CD4-positive, alpha-beta T cell (primary cell): ENCODE measurements at regions not wholly inside any gene's neighbourhood (a gene's known extent, or its start where the extent isn't known, plus 50 kb on each side); places are given as distances from the start of the nearest gene placed in this dataset.
A peak's percentile ranks its signal among the peaks of the same experiment; 100 is the strongest.

Experiments
- ATAC-seq: fragments of 200-7000 bp; cut with Tn5 transposase; one replicate; pipeline ENCODE4 v1.10.0; 2022; ENCODE audit warnings: mild to moderate bottlenecking; ENCODE audit not compliant: poor library complexity
- CTCF ChIA-PET: fragments of 350-600 bp; sonication (Branson Sonifier 250); formaldehyde crosslinking; loops from one replicate; lab custom pipeline; 2021; ENCODE audit warnings: antibody characterized with exemption, inconsistent platforms; lab: Charles Lee
- POLR2A ChIA-PET: fragments of 350-600 bp; sonication (Branson Sonifier 250); formaldehyde crosslinking; loops from one replicate; lab custom pipeline; 2021; ENCODE audit warnings: antibody characterized with exemption, inconsistent platforms; lab: Charles Lee
- DNase-seq, 14 experiments: peaks; one replicate each; pipeline ENCODE4 v3.0.0-alpha.2; 2013 to 2020; ENCODE audit warnings: mixed read lengths in 2 of 14
- H3K27ac ChIP-seq, 2 donors: one replicate each; pipeline versions ENCODE4 v1.5.1 to v1.7.0; 2013; ENCODE audit warnings: low read length in 2 of 2, low read depth in 1 of 2, mild to moderate bottlenecking in 1 of 2
- H3K27me3 ChIP-seq, 2 experiments: 1 replicate in 1 of 2; 2 replicates in 1 of 2; pipeline versions ENCODE4 v1.6.1 to v1.7.0; 2013; ENCODE audit warnings: low read length in 2 of 2, control low read depth in 1 of 2, mild to moderate bottlenecking in 1 of 2, moderate library complexity in 1 of 2; ENCODE audit not compliant: insufficient read depth in 2 of 2, control insufficient read depth in 1 of 2
- H3K36me3 ChIP-seq: one replicate; pipeline ENCODE4 v1.6.1; 2013; ENCODE audit warnings: low read length, control low read depth; ENCODE audit not compliant: insufficient read depth
- H3K4me1 ChIP-seq: one replicate; pipeline ENCODE4 v1.6.1; 2013; ENCODE audit warnings: low read length, control low read depth; ENCODE audit not compliant: insufficient read depth
- H3K4me3 ChIP-seq: one replicate; pipeline ENCODE4 v1.5.1; 2013; ENCODE audit warnings: mild to moderate bottlenecking, low read length, moderate library complexity
- H3K9me3 ChIP-seq, 2 experiments: 1 replicate in 1 of 2; 2 replicates in 1 of 2; pipeline versions ENCODE4 v1.6.1 to v1.7.0; 2013; ENCODE audit warnings: low read length in 2 of 2, mild to moderate bottlenecking in 2 of 2, control low read depth in 1 of 2, moderate library complexity in 1 of 2; ENCODE audit not compliant: control insufficient read depth in 1 of 2, insufficient read depth in 1 of 2
- H3K27ac Mint-ChIP-seq: one replicate; pipeline ENCODE4 v1.8.0; 2020; ENCODE audit warnings: mixed read lengths
- H3K27me3 Mint-ChIP-seq: one replicate; pipeline ENCODE4 v1.8.0; 2021; ENCODE audit warnings: mixed read lengths
- H3K36me3 Mint-ChIP-seq: one replicate; pipeline ENCODE4 v1.8.0; 2021; ENCODE audit warnings: low read depth, mixed read lengths
- H3K4me1 Mint-ChIP-seq: one replicate; pipeline ENCODE4 v1.8.0; 2021; ENCODE audit warnings: low read depth, mixed read lengths
- H3K4me3 Mint-ChIP-seq: one replicate; pipeline ENCODE4 v1.8.0; 2020; ENCODE audit warnings: mild to moderate bottlenecking, mixed read lengths
- H3K9me3 Mint-ChIP-seq: one replicate; pipeline ENCODE4 v1.8.0; 2020; ENCODE audit warnings: mixed read lengths
- CTCF ChIP-seq: fragments of 200-600 bp; IDR thresholded peaks from one replicate; pipeline ENCODE4 v1.8.0; 2022; ENCODE audit warnings: antibody characterized with exemption, mild to moderate bottlenecking
- intact Hi-C, 2 experiments: fragments of 100-400 bp; cut with DNase I in 1 of 2; cut with micrococcal nuclease in 1 of 2; formaldehyde crosslinking; loops; one replicate each; pipeline versions ENCODE4 v1.15.1 to v1.9.0; 2023 to 2025; cut with DNase I, micrococcal nuclease

GRCh38 chr6:33903579-33903978 lies 99.8 kb upstream of the MLN start:
- intact Hi-C loops = loop anchor here (5.0 to 10.0 kb wide), 3 partner anchors 51 to 119 kb away; partner anchors contain the start of gene LEMD2 (in 1 of the 2)
- Mint-ChIP-seq H3K4me3 (peak overlapping the region; percentile 43), H3K9me3 (no peaks in the 10 kb centered on the region), H3K36me3 (no peaks in the 10 kb centered on the region), H3K27ac (peak overlapping the region; percentile 85), H3K4me1 (peaks cover 77% of the 10 kb centered on the region), H3K27me3 (no peaks in the 10 kb centered on the region)
- no peak for TF ChIP-seq CTCF
- no peak for DNase-seq
- Histone ChIP-seq H3K4me1 (peaks cover 64% of the 10 kb centered on the region), H3K36me3 (no peaks in the 10 kb centered on the region), H3K9me3 (no peaks in the 10 kb centered on the region), H3K4me3 (no peak overlapping the region), H3K27ac (peak overlapping the region; percentile 62 to 72), H3K27me3 (no peaks in the 10 kb centered on the region)
- POLR2A ChIA-PET = interaction anchor here (1.3 to 2.0 kb wide), 5 partner anchors 10 to 116 kb away, joined by 5 to 29 read pairs (median 9); partner anchors contain the start of gene LEMD2
- no peak for ATAC-seq
- CTCF ChIA-PET = no interaction called here

- Histone ChIP-seq H3K4me1 (peaks cover 55% of the 10 kb centered on the region), H3K4me3 (no peak overlapping the region), H3K27ac (no peak overlapping the region), H3K9me3 (no peaks in the 10 kb centered on the region), H3K36me3 (no peaks in the 10 kb centered on the region), H3K27me3 (no peaks in the 10 kb centered on the region)
- no peaks in the 10 kb centered on the region for H3K36me3 Mint-ChIP-seq
- H3K27ac Mint-ChIP-seq = peak overlapping the region; percentile 85
- CTCF ChIA-PET = no interaction called here
- ATAC-seq (no peak), DNase-seq (no peak)
- H3K27me3 Mint-ChIP-seq = no peaks in the 10 kb centered on the region
- no peak for TF ChIP-seq CTCF
- H3K4me3 Mint-ChIP-seq = no peak overlapping the region
- POLR2A ChIA-PET = no interaction called here
- intact Hi-C loops = loop anchor here (5.0 to 10.0 kb wide), 3 partner anchors 52 to 118 kb away; partner anchors contain the start of gene LEMD2 (in 1 of the 2)
- H3K4me1 Mint-ChIP-seq = peaks cover 72% of the 10 kb centered on the region
- H3K9me3 Mint-ChIP-seq = no peaks in the 10 kb centered on the region
These were observed 98.7 kb upstream of the MLN start for GRCh38 chr6:33902457-33902853.

GRCh38 chr6:33901822-33902456 lies 98.1 kb upstream of the MLN start:
- Mint-ChIP-seq H3K27me3 (no peaks in the 10 kb centered on the region), H3K27ac (peak overlapping the region; percentile 85), H3K4me3 (no peak overlapping the region), H3K9me3 (no peaks in the 10 kb centered on the region), H3K36me3 (no peaks in the 10 kb centered on the region), H3K4me1 (peaks cover 72% of the 10 kb centered on the region)
- no peaks in the 10 kb centered on the region for H3K36me3 ChIP-seq
- no peaks in the 10 kb centered on the region for H3K27me3 ChIP-seq
- H3K27ac ChIP-seq = no peak overlapping the region
- intact Hi-C loops = loop anchor here (5.0 to 10.0 kb wide), 3 partner anchors 53 to 117 kb away; partner anchors contain the start of gene LEMD2 (in 1 of the 2)
- H3K4me3 ChIP-seq = no peak overlapping the region
- ChIA-PET POLR2A (no interaction called here), CTCF (no interaction called here)
- ATAC-seq (no peak), DNase-seq (no peak)
- TF ChIP-seq CTCF = no peak
- H3K4me1 ChIP-seq = peaks cover 55% of the 10 kb centered on the region
- no peaks in the 10 kb centered on the region for H3K9me3 ChIP-seq
